H54 (cell line): ENCODE measurements at regions not wholly inside any gene's neighbourhood (a gene's known extent, or its start where the extent isn't known, plus 50 kb on each side); places are given as distances from the start of the nearest gene placed in this dataset.

Experiments used
- DNase-seq: peaks from one replicate; pipeline ENCODE4 v3.0.0; 2011; ENCODE audit warnings: low spot score, mixed read lengths; ENCODE audit not compliant: insufficient read length
- FAIRE-seq: peaks from 3 replicates; lab custom pipeline; 2011; peaks lifted over from hg19 to GRCh38; lab: Jason Lieb, UNC
- POLR2A ChIP-seq: IDR thresholded peaks from 2 replicates; pipeline ENCODE4 v1.6.1; 2011; ENCODE audit warnings: low read depth, mild to moderate bottlenecking, low read length

DNA sequence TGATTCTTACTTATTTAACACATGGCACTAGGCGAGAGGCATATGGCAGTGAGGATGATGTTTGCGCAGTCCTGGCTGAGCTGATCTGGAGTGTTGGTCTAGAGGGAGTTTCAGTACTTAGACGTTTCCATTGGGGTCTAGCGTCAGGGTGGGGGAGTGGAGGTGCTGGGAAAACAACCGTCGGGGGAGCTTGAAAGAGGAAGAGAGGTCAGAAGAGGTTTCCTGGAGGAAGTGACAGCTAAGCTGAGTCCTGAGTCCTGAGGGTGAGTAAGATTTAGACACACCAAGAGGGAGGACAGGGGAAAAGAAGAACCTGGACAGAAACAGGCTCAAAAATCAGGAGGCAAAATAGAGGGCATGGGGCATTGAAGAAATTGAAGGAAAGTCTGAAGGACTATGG is 81.4 kb downstream of the ALOX5AP start:
- no peak for DNase-seq
- no peak for TF ChIP-seq POLR2A
- FAIRE-seq: no peak

DNA sequence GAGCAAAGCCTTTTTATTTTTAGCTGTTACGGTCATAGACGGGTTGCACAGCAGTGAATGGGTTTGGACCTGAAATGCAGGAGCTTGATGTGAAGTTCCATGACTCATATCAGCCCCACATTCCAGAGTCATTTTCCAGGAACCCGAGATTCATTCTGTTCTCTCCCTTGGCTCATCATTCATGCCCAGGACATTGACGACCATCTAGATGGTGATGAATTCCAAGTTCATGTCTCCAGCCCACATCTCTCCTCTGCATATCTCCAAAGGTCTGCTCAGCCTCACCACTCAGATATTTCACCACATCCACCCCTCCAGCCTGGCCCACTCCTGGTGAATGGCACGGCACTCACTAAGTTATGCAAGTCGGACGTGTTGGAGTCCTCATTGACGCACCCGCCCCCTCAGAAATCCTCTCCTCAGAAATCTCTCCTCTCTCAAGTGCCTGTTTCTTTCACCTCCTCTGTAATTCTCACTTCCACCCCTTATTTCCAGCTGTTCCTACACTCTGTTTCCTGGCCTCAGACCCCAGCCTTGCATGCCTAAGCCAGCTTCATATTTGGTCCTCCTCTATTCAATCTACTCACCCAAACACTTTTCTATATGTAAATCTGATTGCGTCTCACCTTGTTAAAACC is 83.1 kb downstream of the ALOX5AP start:
- DNase-seq: no peak
- TF ChIP-seq POLR2A: no peak
- no peak for FAIRE-seq

DNA sequence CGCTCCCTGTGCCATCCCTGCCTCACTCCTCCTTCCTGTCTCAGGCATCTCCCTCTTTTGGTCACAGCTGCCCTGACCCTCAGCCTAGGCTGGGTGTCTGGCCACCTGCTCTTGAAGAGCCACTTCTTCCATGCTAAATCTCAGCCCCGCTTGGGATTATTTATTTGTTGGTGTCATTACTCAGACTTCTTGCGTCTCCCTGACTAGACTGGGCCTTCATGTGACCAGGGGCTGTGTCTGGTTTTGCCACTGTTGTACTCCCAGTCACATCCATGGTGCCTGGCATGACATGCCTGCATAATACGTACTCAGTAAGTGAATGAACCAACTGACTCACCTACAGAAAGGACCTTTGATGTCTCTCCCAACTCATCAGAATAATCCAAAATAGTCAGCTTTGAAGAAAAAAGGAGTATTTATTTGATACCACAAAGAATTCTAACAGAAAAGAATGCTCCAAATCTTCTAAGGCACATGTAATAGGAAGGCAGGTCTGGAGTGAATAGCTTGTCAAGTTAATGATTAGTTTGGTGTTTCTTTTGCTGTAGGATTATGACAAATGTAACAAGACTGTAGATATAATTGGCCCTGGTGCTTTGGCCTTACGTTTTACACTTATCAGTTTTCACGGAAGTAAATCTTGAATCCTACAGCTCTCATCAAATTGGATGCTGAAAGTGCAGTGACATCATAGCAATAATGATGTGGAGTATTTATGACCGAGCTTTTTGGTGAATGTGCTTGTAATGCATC is 84.0 kb downstream of the ALOX5AP start:
- TF ChIP-seq POLR2A: no peak
- DNase-seq (no peak), FAIRE-seq (no peak)

DNA sequence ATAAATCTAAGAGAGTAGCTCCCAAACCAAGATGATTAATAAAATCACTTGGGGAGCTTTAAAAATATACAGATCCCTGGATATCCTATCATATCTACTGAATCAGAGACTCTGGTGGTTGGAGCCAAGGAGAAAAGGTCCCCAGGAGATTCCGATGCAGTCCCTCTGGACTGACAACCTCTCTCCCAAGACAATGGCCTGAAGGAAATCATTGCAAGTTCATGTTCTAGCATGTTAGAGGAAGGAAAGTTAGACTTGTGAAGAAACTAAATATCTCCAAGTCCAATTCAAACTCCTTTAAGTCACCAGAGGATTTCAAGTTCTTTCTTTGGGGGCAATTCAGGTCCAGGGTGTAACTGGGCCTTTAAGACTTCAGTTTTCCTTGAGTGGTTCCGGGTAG is 84.7 kb upstream of the MEDAG start:
- FAIRE-seq: no peak
- no peak for DNase-seq
- TF ChIP-seq POLR2A: no peak

DNA sequence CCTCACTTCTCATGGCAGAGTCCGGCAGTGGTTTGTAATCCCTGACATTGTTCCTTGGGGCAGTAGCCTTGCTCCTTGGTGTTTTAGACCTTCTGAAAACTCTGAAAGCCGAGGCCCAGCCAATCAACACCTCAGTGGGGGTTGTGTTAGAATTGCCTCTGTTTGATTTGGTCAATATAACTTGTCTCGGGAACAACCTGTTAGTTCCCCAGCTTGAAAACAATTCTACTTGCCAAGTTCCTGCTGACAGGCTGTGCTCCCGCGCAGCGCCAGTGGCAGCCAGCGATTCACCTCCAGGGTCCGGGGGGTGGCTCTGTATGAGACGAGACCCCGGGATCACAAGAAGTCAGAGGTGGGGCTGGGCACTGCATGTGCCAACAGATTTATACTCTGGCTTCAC is 81.4 kb upstream of the MEDAG start:
- FAIRE-seq (no peak), DNase-seq (no peak)
- no peak for TF ChIP-seq POLR2A

DNA sequence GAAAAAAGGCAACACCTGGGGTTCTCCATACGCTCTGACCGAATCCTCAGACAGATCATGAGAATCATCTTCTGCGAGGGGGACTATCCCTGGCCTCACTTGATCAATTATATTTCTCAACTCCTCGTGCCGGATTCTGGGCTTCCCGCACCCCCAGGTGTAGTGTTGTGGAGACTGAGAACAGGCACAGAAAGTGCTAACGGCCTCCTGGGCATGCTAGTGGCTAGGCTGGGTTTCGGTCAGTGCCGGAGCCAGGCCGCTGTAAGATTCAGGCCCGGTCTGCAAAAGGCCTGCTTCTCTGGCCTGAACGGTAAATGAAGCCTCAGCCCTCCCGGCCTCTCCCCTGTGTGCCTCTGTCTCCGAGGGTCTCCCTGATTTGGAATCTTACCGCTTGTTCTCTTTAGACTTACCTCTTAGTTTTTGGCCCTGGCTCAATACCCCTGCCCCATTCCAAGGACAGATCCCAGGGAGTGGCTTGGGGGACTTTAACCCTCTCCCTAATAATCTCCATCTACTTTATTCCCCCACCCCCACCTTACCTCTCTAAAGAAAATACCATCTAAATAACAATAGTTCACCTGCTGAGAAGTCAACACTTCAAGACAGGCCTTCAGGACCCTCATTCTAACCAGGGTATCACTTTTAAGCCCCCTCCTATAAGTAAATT is 79.0 kb upstream of the MEDAG start:
- DNase-seq (no peak), FAIRE-seq (no peak)
- TF ChIP-seq POLR2A: no peak

DNA sequence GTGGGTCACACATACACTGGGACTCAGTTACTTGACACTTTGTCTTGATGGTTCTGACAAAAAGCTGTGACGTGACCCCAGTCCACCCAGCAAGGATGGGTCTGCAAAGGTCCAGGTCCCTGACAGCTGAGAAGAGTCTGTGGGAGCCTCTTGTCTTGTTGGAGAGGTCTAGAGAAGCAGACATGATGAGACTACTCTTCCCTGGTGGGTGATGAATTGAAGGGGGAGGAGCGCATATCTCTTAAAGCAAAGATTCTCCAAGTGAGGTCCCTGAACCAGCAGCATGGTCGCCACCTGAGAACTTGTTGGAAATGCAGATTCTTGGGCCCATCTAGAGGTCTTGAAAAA is 78.5 kb upstream of the MEDAG start:
- FAIRE-seq (no peak), DNase-seq (no peak)
- no peak for TF ChIP-seq POLR2A

DNA sequence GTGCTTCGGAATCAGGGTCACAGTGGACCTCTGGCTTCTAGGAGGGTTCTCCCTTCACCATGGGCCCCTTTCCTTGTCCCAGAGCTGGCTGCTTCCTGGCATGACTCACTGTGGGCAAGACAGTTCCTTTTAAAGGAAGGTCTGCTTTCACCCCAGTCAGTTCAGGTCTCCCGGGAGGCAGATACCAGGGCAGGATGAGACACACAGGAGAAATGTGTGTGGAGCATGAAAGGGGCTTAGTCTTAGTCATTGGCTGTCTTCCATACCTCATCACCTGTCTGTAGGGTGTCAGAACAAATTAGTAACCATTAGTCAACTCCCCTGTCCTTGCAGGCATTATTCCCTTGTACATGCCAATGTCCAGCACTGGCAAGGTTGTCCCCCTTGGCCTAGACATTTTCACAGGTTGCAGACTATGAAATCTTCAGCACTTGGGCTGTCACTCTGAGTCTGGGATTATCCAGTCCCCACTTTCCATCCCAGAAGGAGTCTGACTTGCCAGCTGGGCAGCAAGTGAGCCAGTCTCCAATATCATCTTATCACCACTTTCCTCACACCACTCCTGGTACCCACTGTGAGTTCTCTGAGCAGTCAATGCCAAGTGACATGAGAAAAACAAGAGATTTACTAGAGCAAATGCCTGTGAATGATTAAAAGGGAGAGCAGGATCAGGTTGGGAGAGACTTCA is 76.8 kb upstream of the MEDAG start:
- TF ChIP-seq POLR2A: no peak
- FAIRE-seq (no peak), DNase-seq (peak; percentile 63)

DNA sequence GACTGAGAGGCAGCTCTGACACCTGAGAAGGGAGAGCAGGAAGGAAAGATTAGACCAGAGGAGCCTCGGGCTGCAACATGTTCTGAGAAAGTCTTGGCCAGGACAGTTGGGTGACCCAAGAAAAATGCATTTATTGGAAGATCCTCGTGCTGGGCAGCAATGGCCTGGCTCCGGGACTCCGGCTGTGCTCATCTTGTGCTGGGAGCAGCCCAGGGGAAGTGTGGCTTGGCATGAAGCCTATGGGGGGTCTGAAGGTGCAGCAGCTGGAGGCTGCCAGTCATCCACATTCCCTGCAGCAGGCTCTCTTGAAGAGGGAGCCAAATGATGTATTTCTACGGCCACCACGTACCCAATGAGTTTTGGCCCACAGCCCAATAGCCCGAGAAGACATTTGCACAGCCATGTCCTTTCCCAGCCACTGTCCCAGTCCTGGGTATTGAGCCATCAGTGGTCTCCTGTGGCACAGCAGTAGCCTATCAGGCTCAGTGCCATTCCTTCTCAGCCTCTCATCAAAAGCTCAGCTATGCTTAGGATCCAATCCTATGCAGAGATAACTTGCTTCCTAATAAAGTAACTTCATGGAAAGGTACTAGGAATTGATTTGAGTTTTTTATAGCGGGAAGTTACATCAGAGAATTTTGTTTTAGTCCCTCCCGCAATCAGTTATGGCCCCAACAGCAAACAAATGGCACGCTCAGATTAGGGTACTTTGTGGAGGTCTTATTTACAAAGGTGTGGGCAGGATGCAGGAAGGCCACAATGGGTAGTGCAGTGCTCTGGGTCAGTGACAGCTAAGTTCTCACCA is 76.0 kb upstream of the MEDAG start:
- no peak for FAIRE-seq
- no peak for DNase-seq
- TF ChIP-seq POLR2A: no peak

DNA sequence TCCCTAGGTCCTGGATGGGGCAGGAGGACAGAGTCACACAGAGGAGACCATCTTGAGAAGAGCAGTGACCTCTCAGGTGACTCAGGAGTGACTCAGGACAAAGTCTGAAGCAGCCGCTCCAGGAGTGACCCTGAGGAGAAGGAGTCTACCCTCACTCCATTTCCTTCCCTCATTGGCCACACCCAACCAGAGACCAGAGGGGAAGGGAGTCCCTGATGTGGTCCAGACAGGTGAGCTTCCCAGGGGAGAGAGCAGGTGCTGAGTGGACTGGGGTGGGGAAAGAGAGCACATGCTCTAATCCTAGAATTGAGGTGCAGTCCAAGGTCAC is 75.5 kb upstream of the MEDAG start:
- TF ChIP-seq POLR2A: no peak
- FAIRE-seq (no peak), DNase-seq (no peak)

DNA sequence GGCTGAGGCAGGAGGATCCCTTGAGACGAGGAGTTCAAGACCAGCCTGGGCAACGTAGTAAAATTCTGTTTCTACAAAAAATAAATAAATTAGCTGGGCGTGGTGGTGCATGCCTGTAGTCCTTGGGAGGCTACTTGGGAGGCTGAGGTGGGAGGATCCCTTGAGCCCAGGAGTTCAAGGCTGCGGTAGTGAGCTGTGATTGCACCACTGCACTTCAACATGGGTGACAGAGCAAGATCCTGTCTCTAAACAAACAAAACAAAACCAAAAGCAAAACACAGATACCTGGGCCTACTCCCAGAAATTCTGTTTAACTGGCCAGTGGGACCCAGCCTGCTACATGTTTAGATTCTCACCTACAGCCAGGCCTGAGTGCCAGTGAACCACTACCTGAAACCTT is 74.6 kb upstream of the MEDAG start:
- no peak for DNase-seq
- FAIRE-seq: no peak
- no peak for TF ChIP-seq POLR2A

DNA sequence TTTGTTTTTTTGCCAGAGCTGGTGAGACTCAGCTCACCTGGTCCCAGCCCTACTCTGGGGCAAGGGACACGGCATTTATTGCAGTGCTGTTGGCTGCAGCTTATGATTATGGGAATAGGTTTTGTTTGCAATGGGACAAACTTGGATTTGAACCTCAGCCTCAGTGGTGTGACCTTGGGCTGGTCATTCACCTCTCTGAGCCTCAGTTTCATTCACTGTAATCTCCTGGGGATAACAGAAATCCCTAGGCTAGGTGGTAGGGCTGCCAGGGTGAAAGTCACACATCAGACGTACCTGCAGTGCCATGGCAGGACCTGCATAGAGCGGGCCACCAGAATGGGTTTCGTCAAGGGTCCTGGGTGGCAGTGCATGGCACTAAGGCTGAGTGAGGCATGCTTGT is 73.7 kb upstream of the MEDAG start:
- DNase-seq: no peak
- no peak for TF ChIP-seq POLR2A
- no peak for FAIRE-seq

DNA sequence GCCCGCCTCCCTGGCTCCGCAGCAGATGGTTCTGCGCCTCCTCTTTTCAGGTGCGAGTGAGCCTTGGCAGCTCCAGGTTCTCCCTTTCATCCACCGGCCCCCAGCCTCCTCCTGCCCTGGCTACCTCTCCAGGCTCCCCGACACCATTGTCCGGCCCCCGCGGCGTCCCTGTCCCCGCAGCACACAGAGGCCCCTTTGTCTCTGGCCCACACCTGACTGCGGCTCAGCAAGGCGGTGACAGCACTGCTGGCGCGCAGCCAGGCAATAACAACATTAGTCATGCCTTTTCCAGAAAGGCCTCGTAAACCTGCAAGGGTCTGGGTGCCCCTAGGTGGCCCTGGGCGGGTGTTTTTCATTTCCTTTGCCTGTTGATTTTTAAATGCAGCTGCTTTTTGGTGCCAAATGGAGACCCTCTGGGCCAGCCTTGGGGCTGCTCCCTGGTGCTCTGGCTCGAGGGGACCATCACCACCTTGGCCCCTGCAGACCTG is 73.2 kb upstream of the MEDAG start:
- FAIRE-seq (no peak), DNase-seq (peak; percentile 71)
- TF ChIP-seq POLR2A: no peak
